OCI-LY7 (cell line): ENCODE measurements at regions not wholly inside any gene's neighbourhood (a gene's known extent, or its start where the extent isn't known, plus 50 kb on each side); places are given as distances from the start of the nearest gene placed in this dataset.

Experiments used
- BruUV-seq: library from RNA; stranded (reverse); fragments of 400-500 nt; replicated peaks from 2 replicates; lab custom pipeline; 2021; lab: Mats Ljungman, UMichigan
- CTCF ChIA-PET: fragments of 300-600 bp; sonication (Branson Sonifier 250); formaldehyde crosslinking; loops from one replicate; lab custom pipeline; 2022; ENCODE audit warnings: antibody characterized with exemption; ENCODE audit not compliant: unreplicated experiment; lab: Charles Lee
- POLR2A ChIA-PET: fragments of 300-600 bp; sonication (Branson Sonifier 250); formaldehyde crosslinking; loops from one replicate; lab custom pipeline; 2022; ENCODE audit warnings: antibody characterized with exemption; lab: Charles Lee
- DNase-seq: peaks from one replicate; pipeline ENCODE4 v3.0.0-alpha.2; 2015; ENCODE audit warnings: low spot score
- H2AFZ ChIP-seq: fragments of 200-600 bp; sonication (generic), shearing (Covaris generic); 2 replicates; pipeline ENCODE4 v1.6.1; 2014; ENCODE audit warnings: mild to moderate bottlenecking, antibody characterized with exemption, low read length, moderate library complexity
- H3K27ac ChIP-seq: fragments of 200-600 bp; sonication (generic); 2 replicates; pipeline ENCODE4 v1.5.1; 2014; ENCODE audit warnings: mixed run types, low read depth, mild to moderate bottlenecking, moderate library complexity, low read length, inconsistent platforms; ENCODE audit not compliant: poor library complexity, severe bottlenecking
- H3K36me3 ChIP-seq: fragments of 200-600 bp; sonication (generic); 2 replicates; pipeline ENCODE4 v1.6.1; 2014; ENCODE audit warnings: mild to moderate bottlenecking, antibody characterized with exemption, low read length, moderate library complexity, mixed read lengths; ENCODE audit not compliant: insufficient read depth
- H3K4me1 ChIP-seq: fragments of 200-600 bp; sonication (generic); 2 replicates; pipeline ENCODE4 v1.5.1; 2014; ENCODE audit warnings: mild to moderate bottlenecking, low read length; ENCODE audit not compliant: insufficient read depth, poor library complexity, severe bottlenecking
- H3K4me2 ChIP-seq: fragments of 200-600 bp; sonication (generic); 2 replicates; pipeline ENCODE4 v1.6.1; 2014; ENCODE audit warnings: mild to moderate bottlenecking, low read length
- H3K4me3 ChIP-seq: fragments of 200-600 bp; sonication (generic); 2 replicates; pipeline ENCODE4 v1.5.1; 2014; ENCODE audit warnings: mild to moderate bottlenecking, low read depth, low read length; ENCODE audit not compliant: poor library complexity, severe bottlenecking
- H3K79me2 ChIP-seq: fragments of 200-600 bp; sonication (generic); 2 replicates; pipeline ENCODE4 v1.6.1; 2016; ENCODE audit warnings: low read depth, mild to moderate bottlenecking, low read length, moderate library complexity, mixed read lengths; ENCODE audit not compliant: insufficient read depth
- H3K9me2 ChIP-seq: fragments of 200-600 bp; sonication (generic); 2 replicates; pipeline ENCODE4 v1.6.1; 2016; ENCODE audit warnings: mild to moderate bottlenecking, low read length, mixed read lengths; ENCODE audit not compliant: insufficient read depth
- H3K9me3 ChIP-seq: fragments of 200-600 bp; sonication (generic); 2 replicates; pipeline ENCODE4 v1.6.1; 2014; ENCODE audit warnings: mild to moderate bottlenecking, mixed run types, low read length, mixed read lengths
- H4K20me1 ChIP-seq: fragments of 200-600 bp; sonication (generic); 2 replicates; pipeline ENCODE4 v1.6.1; 2014; ENCODE audit warnings: mild to moderate bottlenecking, antibody characterized with exemption, low read length, moderate library complexity, mixed read lengths; ENCODE audit not compliant: insufficient read depth
- EZH2phosphoT487 ChIP-seq: fragments of 200-600 bp; sonication (generic); IDR thresholded peaks from 2 replicates; pipeline ENCODE4 v1.6.1; 2018; ENCODE audit warnings: low read depth, borderline replicate concordance, mild to moderate bottlenecking, mixed run types, antibody characterized with exemption, low read length, moderate library complexity, mixed read lengths
- intact Hi-C: fragments of 100-400 bp; cut with micrococcal nuclease; formaldehyde crosslinking; loops from one replicate; pipeline ENCODE4 v1.10.0; 2022; ENCODE audit not compliant: unreplicated experiment
- TF ChIP-seq, protein P1 (sequence below): fragments of 200-600 bp; sonication (generic); conservative IDR thresholded peaks from 2 replicates; pipeline ENCODE4 v1.5.1; 2014; ENCODE audit warnings: mild to moderate bottlenecking, antibody characterized with exemption, low read length, moderate library complexity, mixed read lengths

- H3K4me3 ChIP-seq: no peak overlapping the region
- H3K9me3 ChIP-seq: no peaks in the 10 kb centered on the region
- POLR2A ChIA-PET: no interaction called here
- H3K4me1 ChIP-seq: no peaks in the 10 kb centered on the region
- intact Hi-C loops: no loop called here
- TF ChIP-seq, protein P1, sequence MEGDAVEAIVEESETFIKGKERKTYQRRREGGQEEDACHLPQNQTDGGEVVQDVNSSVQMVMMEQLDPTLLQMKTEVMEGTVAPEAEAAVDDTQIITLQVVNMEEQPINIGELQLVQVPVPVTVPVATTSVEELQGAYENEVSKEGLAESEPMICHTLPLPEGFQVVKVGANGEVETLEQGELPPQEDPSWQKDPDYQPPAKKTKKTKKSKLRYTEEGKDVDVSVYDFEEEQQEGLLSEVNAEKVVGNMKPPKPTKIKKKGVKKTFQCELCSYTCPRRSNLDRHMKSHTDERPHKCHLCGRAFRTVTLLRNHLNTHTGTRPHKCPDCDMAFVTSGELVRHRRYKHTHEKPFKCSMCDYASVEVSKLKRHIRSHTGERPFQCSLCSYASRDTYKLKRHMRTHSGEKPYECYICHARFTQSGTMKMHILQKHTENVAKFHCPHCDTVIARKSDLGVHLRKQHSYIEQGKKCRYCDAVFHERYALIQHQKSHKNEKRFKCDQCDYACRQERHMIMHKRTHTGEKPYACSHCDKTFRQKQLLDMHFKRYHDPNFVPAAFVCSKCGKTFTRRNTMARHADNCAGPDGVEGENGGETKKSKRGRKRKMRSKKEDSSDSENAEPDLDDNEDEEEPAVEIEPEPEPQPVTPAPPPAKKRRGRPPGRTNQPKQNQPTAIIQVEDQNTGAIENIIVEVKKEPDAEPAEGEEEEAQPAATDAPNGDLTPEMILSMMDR: no peak
- TF ChIP-seq EZH2phosphoT487: no peak
- no peaks in the 10 kb centered on the region for H3K79me2 ChIP-seq
- no peak overlapping the region for H3K27ac ChIP-seq
- no TSS peak for BruUV-seq
- no peaks in the 10 kb centered on the region for H3K9me2 ChIP-seq
- no peak for DNase-seq
- H3K36me3 ChIP-seq: no peaks in the 10 kb centered on the region
- H4K20me1 ChIP-seq: no peaks in the 10 kb centered on the region
- H3K4me2 ChIP-seq: no peak overlapping the region
- CTCF ChIA-PET: no interaction called here
- H2AFZ ChIP-seq: no peak overlapping the region
Measured at GRCh38 chr1:98102345-98103030, 181.7 kb upstream of the DPYD start.

DNA sequence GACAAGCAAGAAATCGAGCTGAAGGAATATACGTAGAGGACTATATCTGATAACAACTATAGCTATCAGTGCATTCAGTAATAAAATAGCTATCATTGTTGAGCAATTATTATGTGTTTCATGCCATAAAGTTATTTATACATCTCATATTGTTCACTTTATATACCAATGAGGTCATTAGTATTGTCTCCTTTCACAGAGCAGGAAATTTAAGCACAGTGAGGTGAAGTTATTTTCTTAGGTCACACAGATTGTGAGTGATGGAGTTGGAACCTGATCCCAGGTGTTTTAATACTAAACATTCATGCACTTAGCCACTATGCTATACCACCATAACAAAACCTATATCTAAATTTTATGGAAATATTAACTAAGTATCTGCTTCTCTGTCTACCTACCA is 180.5 kb upstream of the DPYD start:
- intact Hi-C loops: no loop called here
- POLR2A ChIA-PET: no interaction called here
- Histone ChIP-seq H3K27ac (no peak overlapping the region), H2AFZ (no peak overlapping the region), H3K36me3 (no peaks in the 10 kb centered on the region), H3K4me3 (no peak overlapping the region), H3K4me1 (no peaks in the 10 kb centered on the region), H3K4me2 (no peak overlapping the region), H3K79me2 (no peaks in the 10 kb centered on the region), H3K9me3 (no peaks in the 10 kb centered on the region), H3K9me2 (no peaks in the 10 kb centered on the region), H4K20me1 (no peaks in the 10 kb centered on the region)
- CTCF ChIA-PET: interaction anchor here (0.6 kb wide), 1 partner anchor 1178 kb away, joined by 3 read pairs; no protein-coding TSS in a partner anchor
- no peak for DNase-seq
- TF ChIP-seq EZH2phosphoT487: no peak
- TF ChIP-seq, protein P1: no peak
- no TSS peak for BruUV-seq

GRCh38 chr1:98099501-98099900 is 178.7 kb upstream of the DPYD start:
- no peak for TF ChIP-seq EZH2phosphoT487
- TF ChIP-seq, protein P1: no peak
- BruUV-seq: no TSS peak
- H3K9me3 ChIP-seq: no peaks in the 10 kb centered on the region

More at GRCh38 chr1:98099501-98099900, 178.7 kb upstream of the DPYD start:
- ChIA-PET CTCF (no interaction called here), POLR2A (interaction anchor here (0.7 kb wide), 1 partner anchor 853 kb away, joined by 4 read pairs; no protein-coding TSS in a partner anchor)
- Histone ChIP-seq H3K4me3 (no peak overlapping the region), H3K36me3 (no peaks in the 10 kb centered on the region), H3K27ac (no peak overlapping the region), H3K4me2 (no peak overlapping the region), H3K9me2 (no peaks in the 10 kb centered on the region), H3K4me1 (no peaks in the 10 kb centered on the region), H3K79me2 (no peaks in the 10 kb centered on the region), H2AFZ (no peak overlapping the region), H4K20me1 (no peaks in the 10 kb centered on the region)
- intact Hi-C loops: no loop called here
- no peak for DNase-seq
